HL-60 (cell line): ENCODE measurements at regions not wholly inside any gene's neighbourhood (a gene's known extent, or its start where the extent isn't known, plus 50 kb on each side); places are given as distances from the start of the nearest gene placed in this dataset.

Experiments used
- GABPA ChIP-seq: IDR thresholded peaks from 2 replicates; pipeline ENCODE4 v1.6.1; 2012; ENCODE audit warnings: low read depth
- POLR2AphosphoS5 ChIP-seq: IDR thresholded peaks from 2 replicates; pipeline ENCODE4 v1.6.1; 2012; ENCODE audit warnings: low read depth
- SPI1 ChIP-seq: IDR thresholded peaks from 2 replicates; pipeline ENCODE4 v1.6.1; 2012; ENCODE audit warnings: low read depth, mild to moderate bottlenecking, borderline replicate concordance
- TF ChIP-seq, protein P1 (sequence below): IDR thresholded peaks from one replicate; pipeline ENCODE4 v1.5.1; 2011; ENCODE audit warnings: low read length, control low read depth, inconsistent platforms; ENCODE audit not compliant: insufficient read depth

DNA sequence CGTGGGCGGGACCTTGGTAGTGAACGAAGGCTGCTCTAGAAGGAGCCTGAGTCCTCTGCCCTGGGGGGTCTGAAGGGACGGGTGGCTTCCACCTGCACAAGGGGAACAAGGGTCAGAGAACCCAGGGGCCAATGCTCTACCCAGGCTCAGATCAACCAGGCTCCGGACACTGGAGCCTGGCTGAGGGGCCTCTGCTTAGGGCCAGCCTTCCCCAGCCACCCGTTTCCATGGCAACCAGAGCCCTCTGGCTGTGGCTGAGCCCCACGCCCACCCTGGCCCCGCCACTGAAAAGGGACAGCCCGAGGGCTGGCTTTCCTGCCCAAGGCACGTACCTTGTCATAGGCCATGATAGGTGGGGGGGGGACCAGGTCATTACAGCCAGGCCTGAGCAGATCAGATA is 724.6 kb downstream of the PTPRU start:
- TF ChIP-seq, protein P1, sequence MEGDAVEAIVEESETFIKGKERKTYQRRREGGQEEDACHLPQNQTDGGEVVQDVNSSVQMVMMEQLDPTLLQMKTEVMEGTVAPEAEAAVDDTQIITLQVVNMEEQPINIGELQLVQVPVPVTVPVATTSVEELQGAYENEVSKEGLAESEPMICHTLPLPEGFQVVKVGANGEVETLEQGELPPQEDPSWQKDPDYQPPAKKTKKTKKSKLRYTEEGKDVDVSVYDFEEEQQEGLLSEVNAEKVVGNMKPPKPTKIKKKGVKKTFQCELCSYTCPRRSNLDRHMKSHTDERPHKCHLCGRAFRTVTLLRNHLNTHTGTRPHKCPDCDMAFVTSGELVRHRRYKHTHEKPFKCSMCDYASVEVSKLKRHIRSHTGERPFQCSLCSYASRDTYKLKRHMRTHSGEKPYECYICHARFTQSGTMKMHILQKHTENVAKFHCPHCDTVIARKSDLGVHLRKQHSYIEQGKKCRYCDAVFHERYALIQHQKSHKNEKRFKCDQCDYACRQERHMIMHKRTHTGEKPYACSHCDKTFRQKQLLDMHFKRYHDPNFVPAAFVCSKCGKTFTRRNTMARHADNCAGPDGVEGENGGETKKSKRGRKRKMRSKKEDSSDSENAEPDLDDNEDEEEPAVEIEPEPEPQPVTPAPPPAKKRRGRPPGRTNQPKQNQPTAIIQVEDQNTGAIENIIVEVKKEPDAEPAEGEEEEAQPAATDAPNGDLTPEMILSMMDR = no peak
- TF ChIP-seq POLR2AphosphoS5 = no peak
- TF ChIP-seq SPI1 = no peak
- TF ChIP-seq GABPA = no peak
